ENCODE measurements at regions not wholly inside any gene's neighbourhood (a gene's known extent, or its start where the extent isn't known, plus 50 kb on each side); places are given as distances from the start of the nearest gene placed in this dataset.

DNA sequence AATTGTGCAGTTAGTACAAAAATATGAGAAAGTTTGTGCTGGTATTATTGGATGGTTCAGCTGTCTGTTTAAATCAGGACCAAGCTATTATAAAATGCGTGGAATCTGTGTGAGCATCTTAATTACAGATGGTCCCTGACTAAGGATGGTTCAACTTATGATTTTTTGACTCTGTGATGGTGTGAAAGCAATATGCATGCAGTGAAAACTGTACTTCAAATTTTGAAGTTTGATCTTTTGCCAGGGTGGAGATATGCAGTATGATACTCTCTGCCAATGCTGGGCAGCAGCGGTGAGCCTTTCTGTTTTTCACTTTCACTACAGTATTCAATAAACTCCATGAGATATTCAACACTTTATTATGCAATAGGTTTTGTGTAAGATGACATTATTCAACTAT is 189.3 kb downstream of the CHST1 start:
- TF ChIP-seq POLR2A (IDR thresholded peaks at IDR 0.05): no peak
- TF ChIP-seq, protein P1, sequence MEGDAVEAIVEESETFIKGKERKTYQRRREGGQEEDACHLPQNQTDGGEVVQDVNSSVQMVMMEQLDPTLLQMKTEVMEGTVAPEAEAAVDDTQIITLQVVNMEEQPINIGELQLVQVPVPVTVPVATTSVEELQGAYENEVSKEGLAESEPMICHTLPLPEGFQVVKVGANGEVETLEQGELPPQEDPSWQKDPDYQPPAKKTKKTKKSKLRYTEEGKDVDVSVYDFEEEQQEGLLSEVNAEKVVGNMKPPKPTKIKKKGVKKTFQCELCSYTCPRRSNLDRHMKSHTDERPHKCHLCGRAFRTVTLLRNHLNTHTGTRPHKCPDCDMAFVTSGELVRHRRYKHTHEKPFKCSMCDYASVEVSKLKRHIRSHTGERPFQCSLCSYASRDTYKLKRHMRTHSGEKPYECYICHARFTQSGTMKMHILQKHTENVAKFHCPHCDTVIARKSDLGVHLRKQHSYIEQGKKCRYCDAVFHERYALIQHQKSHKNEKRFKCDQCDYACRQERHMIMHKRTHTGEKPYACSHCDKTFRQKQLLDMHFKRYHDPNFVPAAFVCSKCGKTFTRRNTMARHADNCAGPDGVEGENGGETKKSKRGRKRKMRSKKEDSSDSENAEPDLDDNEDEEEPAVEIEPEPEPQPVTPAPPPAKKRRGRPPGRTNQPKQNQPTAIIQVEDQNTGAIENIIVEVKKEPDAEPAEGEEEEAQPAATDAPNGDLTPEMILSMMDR (IDR thresholded peaks at IDR 0.05): no peak
